DMS153 (cell line): ENCODE measurements at regions not wholly inside any gene's neighbourhood (a gene's known extent, or its start where the extent isn't known, plus 50 kb on each side); places are given as distances from the start of the nearest gene placed in this dataset.
"Not testable (repeated sequence)": the region's sequence is repeated elsewhere in the genome, so short reads cannot be mapped to it uniquely, and the experiment has no call there.

Source experiments
- DNase-seq: peaks from one replicate; lab custom pipeline; 2025; lab: John Stamatoyannopoulos, UW

- no peak for DNase-seq
These were observed 76.7 kb downstream of the RIN2 start for GRCh38 chr20:19834783-19835182.

- no peak for DNase-seq
These were observed 77.6 kb downstream of the RIN2 start for GRCh38 chr20:19835533-19836222.

GRCh38 chr20:19838468-19838867 lies 80.4 kb downstream of the RIN2 start:
- DNase-seq: no peak

- no peak for DNase-seq
These were observed 81.0 kb downstream of the RIN2 start for GRCh38 chr20:19839053-19839452.

- no peak for DNase-seq
These were observed 82.2 kb downstream of the RIN2 start for GRCh38 chr20:19840111-19840710.

- DNase-seq: no peak
These were observed 83.7 kb downstream of the RIN2 start for GRCh38 chr20:19841740-19842139.

GRCh38 chr20:19844850-19845249 lies 86.8 kb downstream of the RIN2 start:
- DNase-seq: not testable (repeated sequence)

- DNase-seq: no peak
These were observed 89.3 kb downstream of the RIN2 start for GRCh38 chr20:19847383-19847782.

GRCh38 chr20:19849341-19850197 lies 91.5 kb downstream of the RIN2 start:
- DNase-seq: no peak

GRCh38 chr20:19850198-19850533 lies 92.1 kb downstream of the RIN2 start:
- no peak for DNase-seq

GRCh38 chr20:19851861-19852260 lies 93.8 kb downstream of the RIN2 start:
- DNase-seq: no peak

GRCh38 chr20:19855416-19855815 lies 97.4 kb downstream of the RIN2 start:
- no peak for DNase-seq

GRCh38 chr20:19858466-19859371 lies 100.7 kb downstream of the RIN2 start:
- no peak for DNase-seq

- no peak for DNase-seq
These were observed 101.4 kb downstream of the RIN2 start for GRCh38 chr20:19859444-19859843.

- DNase-seq: no peak
These were observed 102.7 kb downstream of the RIN2 start for GRCh38 chr20:19860737-19861136.

GRCh38 chr20:19861147-19861759 lies 103.2 kb downstream of the RIN2 start:
- DNase-seq: no peak

GRCh38 chr20:19864130-19864529 lies 106.1 kb downstream of the RIN2 start:
- no peak for DNase-seq

- DNase-seq: no peak
These were observed 108.0 kb downstream of the RIN2 start for GRCh38 chr20:19866070-19866469.

- DNase-seq: no peak
These were observed 109.0 kb downstream of the RIN2 start for GRCh38 chr20:19867074-19867473.

GRCh38 chr20:19867940-19868371 lies 109.9 kb downstream of the RIN2 start:
- no peak for DNase-seq

GRCh38 chr20:19868441-19868840 lies 110.4 kb downstream of the RIN2 start:
- no peak for DNase-seq

- no peak for DNase-seq
These were observed 113.9 kb downstream of the RIN2 start for GRCh38 chr20:19872001-19872400.
